GM12878 (cell line): ENCODE measurements at regions not wholly inside any gene's neighbourhood (a gene's known extent, or its start where the extent isn't known, plus 50 kb on each side); places are given as distances from the start of the nearest gene placed in this dataset.

Experiments used
- ATAC-seq: fragments of 200-7000 bp; cut with Tn5 transposase; 3 replicates; pipeline ENCODE4 v1.9.1; 2020; ENCODE audit warnings: mild to moderate bottlenecking, moderate library complexity
- BruUV-seq: library from RNA; stranded (reverse); fragments of 400-500 nt; replicated peaks from 2 replicates; lab custom pipeline; 2021; lab: Mats Ljungman, UMichigan
- CTCF ChIA-PET: fragments of 300-600 bp; sonication (Branson Sonifier 250); formaldehyde crosslinking; extraction: SDS; loops from one replicate; lab custom pipeline; 2021; ENCODE audit warnings: inconsistent platforms; lab: Yijun Ruan, JAX
- POLR2A ChIA-PET: fragments of 350-600 bp; formaldehyde crosslinking; extraction: SDS; loops from one replicate; lab custom pipeline; 2021; ENCODE audit warnings: inconsistent platforms; lab: Charles Lee
- RAD21 ChIA-PET: fragments of 300-600 bp; sonication (Branson Sonifier 250); formaldehyde crosslinking; loops from one replicate; lab custom pipeline; 2023; ENCODE audit warnings: antibody characterized with exemption; ENCODE audit not compliant: unreplicated experiment; lab: Charles Lee
- SMC1A ChIA-PET: fragments of 300-600 bp; sonication (Branson Sonifier 250); formaldehyde crosslinking; loops from one replicate; lab custom pipeline; 2023; ENCODE audit not compliant: unreplicated experiment, uncharacterized antibody; lab: Charles Lee
- DNase-seq: peaks from one replicate; pipeline ENCODE4 v3.0.0-alpha.2; 2011; ENCODE audit warnings: low read depth, low spot score
- FAIRE-seq: peaks from 3 replicates; lab custom pipeline; 2011; peaks lifted over from hg19 to GRCh38; lab: Jason Lieb, UNC
- H2AFZ ChIP-seq: 2 replicates; pipeline ENCODE4 v1.6.0; 2011; ENCODE audit warnings: low read depth, low read length, control low read depth; ENCODE audit not compliant: control insufficient read depth
- H3K27ac ChIP-seq: 2 replicates; pipeline ENCODE4 v1.5.1; 2011; ENCODE audit warnings: control low read depth; ENCODE audit not compliant: control insufficient read depth, insufficient read depth
- H3K27me3 ChIP-seq, 2 experiments: replicated peaks in 1 of 2; 2 replicates each; pipeline versions ENCODE4 v1.6.0 to v1.6.1; 2011; ENCODE audit warnings: low read length in 1 of 2; ENCODE audit not compliant: control insufficient read depth in 2 of 2, insufficient read depth in 2 of 2
- H3K36me3 ChIP-seq, 2 experiments: 2 replicates each; pipeline ENCODE4 v1.5.1; 2011; ENCODE audit warnings: low read length in 1 of 2; ENCODE audit not compliant: control insufficient read depth in 2 of 2, insufficient read depth in 2 of 2
- H3K4me1 ChIP-seq: 2 replicates; pipeline ENCODE4 v1.6.1; 2011; ENCODE audit warnings: mild to moderate bottlenecking, low read length, moderate library complexity, mixed read lengths; ENCODE audit not compliant: control insufficient read depth, insufficient read depth
- H3K4me2 ChIP-seq: 2 replicates; pipeline ENCODE4 v1.6.0; 2011; ENCODE audit warnings: control low read depth; ENCODE audit not compliant: control insufficient read depth, insufficient read depth
- H3K4me3 ChIP-seq: fragments of 200-600 bp; sonication (generic); 2 replicates; pipeline ENCODE4 v1.5.1; 2016
- H3K79me2 ChIP-seq: 2 replicates; pipeline ENCODE4 v1.6.0; 2011; ENCODE audit warnings: low read length; ENCODE audit not compliant: control insufficient read depth, insufficient read depth
- H3K9ac ChIP-seq: 2 replicates; pipeline ENCODE4 v1.8.0; 2011; ENCODE audit warnings: low read length, control low read depth, mixed read lengths; ENCODE audit not compliant: control insufficient read depth, insufficient read depth
- H3K9me3 ChIP-seq: replicated peaks from 3 replicates; pipeline ENCODE4 v1.5.1; 2011; ENCODE audit warnings: mild to moderate bottlenecking, low read length; ENCODE audit not compliant: control insufficient read depth, insufficient read depth
- H4K20me1 ChIP-seq: 2 replicates; pipeline ENCODE4 v1.6.0; 2011; ENCODE audit not compliant: control insufficient read depth, insufficient read depth
- CREB1 ChIP-seq: IDR thresholded peaks from 2 replicates; pipeline ENCODE4 v1.6.1; 2012; ENCODE audit warnings: low read depth, mild to moderate bottlenecking, inconsistent platforms
- DPF2 ChIP-seq: fragments of 450-650 bp; IDR thresholded peaks from 2 replicates; pipeline ENCODE4 v1.6.1; 2017; ENCODE audit warnings: mild to moderate bottlenecking
- EED ChIP-seq: sonication (generic); IDR thresholded peaks from 2 replicates; pipeline ENCODE4 v1.6.1; 2016; ENCODE audit warnings: antibody characterized with exemption, low read depth
- KLF5 ChIP-seq: fragments of 450-650 bp; IDR thresholded peaks from 2 replicates; pipeline ENCODE4 v1.6.1; 2014; ENCODE audit warnings: mild to moderate bottlenecking; ENCODE audit not compliant: partially characterized antibody
- MAX ChIP-seq: IDR thresholded peaks from 2 replicates; pipeline ENCODE4 v1.6.1; 2012; ENCODE audit warnings: low read depth, low read length, improper control_type of control experiment
- NR2C2 ChIP-seq: IDR thresholded peaks from 2 replicates; pipeline ENCODE4 v1.6.1; 2011; ENCODE audit warnings: borderline replicate concordance, low read depth; ENCODE audit not compliant: control insufficient read depth, insufficient read length
- PAX8 ChIP-seq: fragments of 450-650 bp; IDR thresholded peaks from 2 replicates; pipeline ENCODE4 v1.6.1; 2017; ENCODE audit warnings: mild to moderate bottlenecking, moderate library complexity
- RELA ChIP-seq: fragments of 450-650 bp; IDR thresholded peaks from 2 replicates; pipeline ENCODE4 v1.8.0; 2014; ENCODE audit warnings: borderline replicate concordance; ENCODE audit not compliant: partially characterized antibody
- STAT3 ChIP-seq: IDR thresholded peaks from 2 replicates; pipeline ENCODE4 v1.6.1; 2011; ENCODE audit warnings: low read depth, low read length, improper control_type of control experiment
- TARDBP ChIP-seq: IDR thresholded peaks from 2 replicates; pipeline ENCODE4 v1.6.1; 2016; ENCODE audit warnings: borderline replicate concordance
- TCF7 ChIP-seq: IDR thresholded peaks from 2 replicates; pipeline ENCODE4 v1.6.1; 2014; ENCODE audit warnings: antibody characterized with exemption, borderline replicate concordance
- ZBTB33 ChIP-seq: fragments of 450-650 bp; IDR thresholded peaks from 2 replicates; pipeline ENCODE4 v1.6.1; 2017; ENCODE audit warnings: mild to moderate bottlenecking
- ZNF622 ChIP-seq: fragments of 450-650 bp; IDR thresholded peaks from 2 replicates; pipeline ENCODE4 v1.6.1; 2017; ENCODE audit warnings: mild to moderate bottlenecking, inconsistent platforms
- WGBS: methylation state at CpG from one replicate; pipeline ENCODE4 v1.1.6; 2016; ENCODE audit warnings: low lambda C conversion rate; ENCODE audit not compliant: insufficient replicate concordance, insufficient coverage; ENCODE audit errors: missing lambda C conversion rate; 5-methylcytosine and 5-hydroxymethylcytosine counted together
- in situ Hi-C: fragments of 300-500 bp; cut with MboI; formaldehyde crosslinking; loops from 9 replicates; pipeline ENCODE4 v1.14.3; 2018; ENCODE audit warnings: mixed read lengths
- intact Hi-C: fragments of 100-400 bp; cut with micrococcal nuclease; formaldehyde crosslinking; loops from one replicate; pipeline ENCODE4 v1.14.2; 2022; ENCODE audit not compliant: unreplicated experiment
- TF ChIP-seq, protein P1 (sequence below): fragments of 450-650 bp; formaldehyde crosslinking; IDR thresholded peaks from 2 replicates; pipeline ENCODE4 v1.4.0; 2022; ENCODE audit warnings: mild to moderate bottlenecking, moderate library complexity

GRCh38 chr1:209370241-209370995, 213.1 kb upstream of the CAMK1G start:
- no peak for ATAC-seq
- ChIA-PET POLR2A (interaction anchor here (0.7 kb wide), 1 partner anchor 140 kb away, joined by 7 read pairs; no protein-coding TSS in a partner anchor), CTCF (interaction anchor here (0.6 kb wide), 1 partner anchor 82 kb away, joined by 3 read pairs; no protein-coding TSS in a partner anchor), RAD21 (no interaction called here), SMC1A (interaction anchor here (1.2 kb wide), 1 partner anchor 151 kb away, joined by 3 read pairs; no protein-coding TSS in a partner anchor)
- no peak overlapping the region for H3K9ac ChIP-seq
- no peaks in the 10 kb centered on the region for H4K20me1 ChIP-seq
- intact Hi-C loops (no loop called here), in situ Hi-C loops (no loop called here)
- no peak for DNase-seq
- H3K4me2 ChIP-seq = no peak overlapping the region
- H3K79me2 ChIP-seq = no peaks in the 10 kb centered on the region
- WGBS = 23% methylated on average over 6 of the region's 6 CpGs
- no peaks in the 10 kb centered on the region for H3K9me3 ChIP-seq
- H3K36me3 ChIP-seq = no peaks in the 10 kb centered on the region
- no peak overlapping the region for H3K4me3 ChIP-seq
- no peak overlapping the region for H2AFZ ChIP-seq
- no peak for FAIRE-seq
- no peak overlapping the region for H3K27ac ChIP-seq
- peaks cover 0 to 3% of the 10 kb centered on the region in 2 experiments; a peak in 2 of 4 replicates for H3K27me3 ChIP-seq
- H3K4me1 ChIP-seq = no peaks in the 10 kb centered on the region
- BruUV-seq = no TSS peak
- no peak for TF ChIP-seq EED
- no peak for TF ChIP-seq MAX
- TF ChIP-seq RELA = no peak
- no peak for TF ChIP-seq KLF5
- no peak for TF ChIP-seq TARDBP
- TF ChIP-seq, protein P1, sequence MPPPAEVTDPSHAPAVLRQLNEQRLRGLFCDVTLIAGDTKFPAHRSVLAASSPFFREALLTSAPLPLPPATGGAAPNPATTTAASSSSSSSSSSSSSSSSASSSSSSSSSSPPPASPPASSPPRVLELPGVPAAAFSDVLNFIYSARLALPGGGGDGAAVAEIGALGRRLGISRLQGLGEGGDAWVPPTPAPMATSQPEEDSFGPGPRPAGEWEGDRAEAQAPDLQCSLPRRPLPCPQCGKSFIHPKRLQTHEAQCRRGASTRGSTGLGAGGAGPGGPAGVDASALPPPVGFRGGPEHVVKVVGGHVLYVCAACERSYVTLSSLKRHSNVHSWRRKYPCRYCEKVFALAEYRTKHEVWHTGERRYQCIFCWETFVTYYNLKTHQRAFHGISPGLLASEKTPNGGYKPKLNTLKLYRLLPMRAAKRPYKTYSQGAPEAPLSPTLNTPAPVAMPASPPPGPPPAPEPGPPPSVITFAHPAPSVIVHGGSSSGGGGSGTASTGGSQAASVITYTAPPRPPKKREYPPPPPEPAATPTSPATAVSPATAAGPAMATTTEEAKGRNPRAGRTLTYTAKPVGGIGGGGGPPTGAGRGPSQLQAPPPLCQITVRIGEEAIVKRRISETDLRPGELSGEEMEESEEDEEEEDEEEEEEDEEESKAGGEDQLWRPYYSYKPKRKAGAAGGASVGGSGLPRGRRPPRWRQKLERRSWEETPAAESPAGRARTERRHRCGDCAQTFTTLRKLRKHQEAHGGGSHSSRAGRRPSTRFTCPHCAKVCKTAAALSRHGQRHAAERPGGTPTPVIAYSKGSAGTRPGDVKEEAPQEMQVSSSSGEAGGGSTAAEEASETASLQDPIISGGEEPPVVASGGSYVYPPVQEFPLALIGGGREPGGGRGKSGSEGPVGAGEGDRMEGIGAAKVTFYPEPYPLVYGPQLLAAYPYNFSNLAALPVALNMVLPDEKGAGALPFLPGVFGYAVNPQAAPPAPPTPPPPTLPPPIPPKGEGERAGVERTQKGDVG (CRISPR knock-in tag) = no peak
- TF ChIP-seq DPF2 = no peak
- no peak for TF ChIP-seq TCF7
- TF ChIP-seq STAT3 = no peak
- TF ChIP-seq PAX8 = no peak
- TF ChIP-seq NR2C2 = no peak
- TF ChIP-seq CREB1 = no peak
- TF ChIP-seq ZBTB33 = no peak
- no peak for TF ChIP-seq ZNF622
